Inflammatory macrophage treated with lipopolysaccharide for 4 hours (primary cell): ENCODE measurements at regions not wholly inside any gene's neighbourhood (a gene's known extent, or its start where the extent isn't known, plus 50 kb on each side); places are given as distances from the start of the nearest gene placed in this dataset.

Source experiments
- DNase-seq: peaks from one replicate; pipeline ENCODE4 v3.0.0-alpha.2; 2020

DNA sequence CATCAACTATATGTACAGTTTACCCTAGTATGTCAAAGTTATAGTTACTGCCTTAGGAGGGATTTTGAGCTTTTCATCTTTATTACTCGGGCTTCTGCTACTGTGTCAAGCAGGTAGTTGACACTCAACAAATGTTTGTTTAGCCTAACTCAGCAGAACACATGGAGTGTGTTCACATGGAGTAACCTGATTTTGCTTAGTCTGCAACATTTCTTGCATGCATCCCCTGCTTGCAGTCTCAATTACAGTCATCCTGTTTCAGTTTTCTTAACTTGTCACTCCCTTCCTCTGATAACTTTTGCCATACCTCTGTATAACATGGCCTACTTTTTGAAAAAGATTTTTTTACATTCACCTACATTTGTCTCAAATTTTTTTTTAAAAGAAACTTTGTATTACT is 135.5 kb downstream of the NMUR2 start:
- no peak for DNase-seq

DNA sequence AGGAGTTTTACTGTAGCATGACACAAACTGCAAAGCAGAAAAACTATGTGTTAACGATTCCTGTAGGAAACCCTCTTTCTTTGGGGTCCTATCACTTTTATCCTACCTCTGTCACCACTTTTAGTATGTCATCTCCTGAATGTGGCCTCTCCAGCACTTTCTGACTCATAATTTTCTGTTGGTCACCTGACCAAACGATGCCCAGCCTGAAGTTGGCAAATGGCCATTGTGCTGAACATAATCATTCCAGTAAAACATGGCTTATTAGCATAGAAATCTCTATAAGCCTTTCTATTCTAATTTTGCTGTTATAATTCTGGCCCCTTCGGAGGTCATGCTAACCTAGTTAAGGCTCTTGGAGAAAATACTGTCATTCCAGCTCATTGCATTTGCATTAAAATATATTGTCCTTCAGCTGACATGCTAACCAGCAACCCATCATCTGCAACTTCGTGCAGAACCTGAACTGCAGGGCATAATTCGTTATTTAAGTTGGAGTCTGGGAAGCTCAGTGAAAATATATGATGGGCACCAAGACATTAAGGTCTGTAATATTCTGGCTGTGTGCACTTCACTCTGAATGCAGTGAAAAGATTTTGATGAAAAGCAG is 140.3 kb downstream of the NMUR2 start:
- DNase-seq, result no peak

DNA sequence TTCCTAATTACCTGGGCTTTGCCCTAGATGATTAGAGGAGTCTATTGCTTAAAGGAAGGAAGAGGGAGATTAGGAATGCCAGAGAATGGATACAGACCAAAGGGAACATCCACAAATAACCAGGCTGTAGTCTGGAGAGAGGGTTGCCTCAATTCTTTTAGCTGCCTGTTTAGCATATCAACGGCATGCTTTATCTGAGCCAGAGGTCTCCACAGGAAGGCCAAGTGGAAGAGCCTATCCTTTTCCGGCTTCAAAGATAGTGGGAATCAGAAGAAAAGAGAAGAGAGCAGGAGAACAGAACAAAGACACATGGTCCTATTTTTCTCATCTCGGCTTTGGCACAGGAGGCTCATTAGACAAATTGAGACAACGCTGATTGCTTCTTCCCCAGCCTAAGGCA is 142.4 kb downstream of the NMUR2 start:
- no peak for DNase-seq

DNA sequence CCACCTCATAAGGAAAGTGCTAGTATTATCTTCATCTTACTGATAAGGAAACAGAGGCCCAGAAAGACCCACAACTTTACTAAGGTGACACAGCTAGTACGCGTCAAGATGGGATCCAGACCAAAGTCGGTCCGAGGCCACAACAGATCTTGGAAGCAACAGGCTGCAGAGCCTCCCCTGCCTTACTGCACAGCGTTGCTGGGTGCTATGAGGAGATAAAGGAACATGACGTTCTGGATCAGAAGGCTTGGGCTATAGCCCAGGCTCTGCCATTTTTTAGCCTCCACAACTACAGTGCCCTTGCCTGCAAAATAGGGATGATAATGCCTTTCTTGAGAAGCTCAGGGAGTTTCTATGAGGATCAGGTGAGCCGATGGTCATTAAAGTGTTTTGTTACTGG is 144.1 kb downstream of the NMUR2 start:
- DNase-seq, result no peak

DNA sequence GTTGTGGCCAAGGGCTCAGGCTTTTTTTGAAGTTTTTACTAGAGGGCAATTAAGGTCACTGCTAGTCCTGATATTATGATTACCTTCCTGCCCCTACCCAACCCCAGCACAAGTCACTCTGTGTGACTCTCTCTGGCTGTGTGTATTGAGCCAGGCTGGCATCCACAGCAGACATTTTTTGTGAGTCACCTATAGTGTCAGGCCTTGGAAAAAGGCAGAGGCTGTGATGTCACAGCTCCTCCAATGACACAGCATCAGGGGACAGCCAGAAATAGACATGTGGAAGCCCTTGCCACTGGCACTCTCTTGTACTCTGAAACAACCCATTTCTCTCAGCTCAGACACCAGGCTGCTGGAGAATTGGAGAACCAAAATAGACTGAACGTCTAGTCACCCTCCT is 145.4 kb downstream of the NMUR2 start:
- DNase-seq, result no peak

DNA sequence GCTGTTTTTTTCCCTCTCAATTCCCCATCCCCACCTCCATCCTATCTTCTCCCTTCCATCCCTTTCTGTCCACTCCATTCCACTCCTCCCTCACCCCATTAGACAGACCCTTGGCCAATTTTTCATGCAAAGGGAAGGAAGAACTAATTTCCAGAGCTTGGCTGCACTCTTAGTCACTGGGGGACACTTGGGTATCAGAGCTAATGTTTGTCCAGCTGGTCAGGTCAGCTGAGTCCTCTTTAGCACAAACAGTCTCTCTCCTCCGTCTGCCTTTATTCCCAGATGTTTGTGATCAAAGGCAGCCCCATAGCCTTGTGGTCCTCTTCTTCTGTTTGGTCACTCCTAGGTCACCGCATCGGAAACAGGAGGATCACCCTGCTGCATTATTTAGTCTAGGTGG is 148.5 kb downstream of the NMUR2 start:
- no peak for DNase-seq

DNA sequence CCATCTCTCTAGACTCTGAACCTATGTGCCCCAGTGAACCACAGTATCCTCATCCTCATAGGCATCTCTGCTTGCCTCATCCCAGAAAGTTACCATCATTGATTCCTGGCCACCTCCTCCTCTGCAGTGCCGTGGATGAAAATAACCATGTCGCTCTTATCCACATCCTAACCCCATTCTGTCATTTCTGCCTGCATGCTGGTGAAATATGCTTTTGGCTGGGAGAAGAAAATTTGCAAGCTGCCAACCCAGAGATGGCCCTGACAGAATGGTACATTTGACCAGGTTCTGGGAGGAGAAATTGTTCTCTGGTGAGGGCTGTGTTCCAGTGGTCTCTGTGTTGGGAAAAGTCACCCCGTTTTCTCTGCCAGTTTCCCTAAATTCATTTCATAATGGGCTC is 149.7 kb downstream of the NMUR2 start:
- no peak for DNase-seq

DNA sequence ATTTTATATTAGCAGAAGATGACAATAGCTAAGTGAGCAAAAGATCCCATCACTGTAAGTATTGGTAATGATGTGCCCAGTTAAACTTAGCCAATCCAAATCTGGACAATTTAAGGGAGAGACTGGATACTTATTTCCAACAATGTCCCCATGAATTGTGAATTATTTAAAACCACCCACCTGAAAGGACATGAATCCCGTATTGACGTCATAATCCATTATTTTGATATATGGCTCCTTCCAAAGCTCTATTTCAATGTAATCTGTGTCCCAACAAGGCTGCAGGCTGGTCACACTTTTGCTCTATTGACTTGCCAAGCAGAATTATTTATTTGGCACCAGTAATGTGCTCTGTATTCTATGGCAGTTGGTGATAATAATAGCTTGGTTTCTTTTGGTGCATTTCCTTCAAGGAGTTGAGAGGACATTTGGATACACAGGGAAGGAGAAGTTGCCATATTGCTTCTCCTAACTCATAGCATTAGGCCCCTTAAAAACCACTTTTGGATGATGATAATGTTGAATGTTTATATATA is 157.2 kb downstream of the NMUR2 start:
- DNase-seq, result no peak

DNA sequence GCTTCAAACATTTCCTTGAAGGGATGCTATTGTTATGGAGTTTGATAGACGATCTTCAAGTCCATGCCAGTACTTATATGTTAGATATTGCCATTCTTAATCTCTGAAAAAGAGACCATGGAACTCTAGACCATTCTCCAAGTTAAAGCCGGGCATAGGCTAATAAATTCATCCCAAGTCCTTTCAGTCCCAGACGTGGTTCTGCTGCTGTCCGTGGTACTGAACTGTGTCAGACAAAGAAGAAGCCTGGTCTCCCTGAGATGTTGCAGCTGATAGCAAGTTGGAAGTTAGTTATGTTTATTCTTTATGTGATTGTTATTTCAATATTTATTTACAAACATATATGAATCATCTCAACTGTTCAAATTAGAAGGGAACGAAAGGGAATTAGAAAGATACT is 158.7 kb downstream of the NMUR2 start:
- no peak for DNase-seq

DNA sequence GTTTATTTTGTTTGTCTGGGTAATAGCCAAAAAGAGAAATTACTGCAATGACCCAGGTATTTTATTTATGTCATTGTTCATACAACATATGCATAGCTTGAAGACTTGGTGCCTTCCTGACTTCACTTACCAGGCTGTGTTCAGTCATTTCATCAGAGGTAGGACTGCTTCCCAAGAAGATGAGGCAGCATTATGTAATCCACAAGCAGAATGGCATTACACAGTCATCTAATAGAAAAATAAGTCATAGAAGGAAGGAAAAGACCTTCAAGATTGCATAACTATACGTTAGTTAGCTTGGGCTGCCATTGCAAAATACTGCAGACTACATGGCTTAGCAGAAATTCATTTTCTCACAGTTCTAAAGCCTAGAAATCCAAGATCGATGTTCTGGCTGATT is 167.5 kb downstream of the NMUR2 start:
- DNase-seq, result peak; percentile 36

DNA sequence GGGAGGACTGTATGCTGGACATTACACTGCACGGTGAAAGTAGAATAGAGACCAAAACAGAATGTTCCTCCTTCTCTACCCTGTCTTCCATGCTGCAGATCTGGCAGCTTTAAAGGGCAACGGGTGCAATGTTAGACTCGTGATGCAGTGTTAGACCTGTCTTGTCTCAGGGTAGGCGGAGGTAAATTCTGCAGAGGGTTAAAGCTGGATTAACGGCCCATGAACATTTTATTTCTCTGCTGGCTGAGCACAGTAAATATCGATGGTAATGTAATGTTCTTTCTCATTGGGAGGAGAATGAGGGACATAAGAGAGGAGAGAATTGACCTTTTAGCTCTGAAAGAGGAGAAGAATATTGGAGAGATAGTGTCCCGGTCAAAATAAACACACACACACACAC is 178.9 kb downstream of the NMUR2 start:
- no peak for DNase-seq

DNA sequence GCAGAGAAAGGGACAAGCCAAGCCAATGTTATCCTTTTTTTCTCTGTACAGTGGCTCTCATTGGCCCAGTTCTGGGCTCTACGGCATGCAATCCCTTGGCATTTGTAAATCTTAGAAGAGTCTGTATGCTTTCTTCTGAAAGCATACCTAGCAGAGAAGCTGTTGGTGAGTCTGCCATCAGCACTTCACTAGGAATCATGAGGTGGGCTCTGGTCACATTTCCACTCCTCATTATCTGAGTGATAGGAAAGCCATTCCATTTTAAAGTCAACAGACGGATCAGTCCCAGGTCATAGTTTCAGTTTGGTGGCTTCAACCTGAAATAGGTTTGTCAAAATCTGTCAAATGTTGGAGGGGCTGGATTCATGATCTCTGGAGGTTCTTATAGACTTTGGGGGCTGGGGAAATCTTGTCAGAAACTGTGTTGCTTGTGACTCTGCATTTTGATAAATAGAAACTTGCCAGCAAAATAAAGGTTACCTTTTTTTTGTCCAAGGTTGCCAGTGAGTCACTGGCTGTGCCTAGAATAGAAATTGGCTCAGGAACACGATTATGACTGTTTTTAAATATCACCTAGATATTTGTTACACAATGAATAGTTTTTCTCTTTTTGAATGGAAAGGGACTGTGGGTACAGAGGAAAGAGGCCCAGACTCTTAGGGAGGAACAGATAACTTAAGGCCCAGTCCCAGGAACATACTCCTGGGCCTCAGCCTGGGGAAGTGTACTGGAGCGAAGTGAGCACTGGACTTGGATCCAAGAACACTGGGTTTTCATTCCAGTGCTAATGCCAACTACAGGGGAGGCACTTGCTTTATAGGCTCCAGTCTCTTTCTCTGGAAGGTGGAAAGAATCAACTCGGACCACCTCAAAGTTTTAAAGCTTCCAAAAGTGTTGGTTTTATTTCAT is 183.1 kb downstream of the NMUR2 start:
- no peak for DNase-seq

DNA sequence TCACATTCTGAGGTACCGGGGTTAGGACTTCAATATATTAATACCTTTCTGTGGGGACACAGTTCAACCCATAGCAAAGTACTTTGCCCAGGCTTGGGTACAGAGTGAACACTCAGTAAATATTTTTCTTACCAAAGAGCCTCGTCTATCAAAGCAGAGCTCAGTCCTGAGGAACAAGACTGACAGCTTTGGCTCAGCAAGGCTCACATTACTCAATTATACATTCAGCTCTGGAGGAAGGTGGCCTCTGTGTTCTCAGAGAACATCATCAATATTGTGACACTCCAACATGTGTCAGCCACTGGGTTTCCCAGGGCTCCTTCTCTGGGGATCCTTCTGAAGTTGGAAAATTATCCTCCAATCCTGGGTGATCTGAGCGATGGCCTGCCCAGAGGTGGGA is 186.4 kb downstream of the NMUR2 start:
- no peak for DNase-seq

DNA sequence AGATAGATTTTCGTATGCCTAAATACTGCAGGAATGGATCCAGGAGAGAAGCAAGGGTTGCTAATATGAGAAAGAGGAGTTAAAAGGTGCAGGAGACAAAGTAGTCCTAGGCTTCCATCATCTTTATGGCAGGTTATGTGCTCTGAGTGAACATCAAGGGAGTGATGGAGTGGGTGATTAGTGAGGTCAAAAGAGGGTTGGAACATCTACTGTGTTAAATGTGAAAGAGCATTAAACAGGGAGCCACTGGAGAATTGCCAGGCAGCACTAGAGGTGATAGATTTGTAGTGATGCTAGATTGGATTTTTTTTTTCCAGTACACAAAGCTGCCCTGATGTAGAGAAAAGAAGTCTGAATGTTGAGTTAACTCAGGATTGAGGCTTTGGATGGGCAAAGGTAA is 199.3 kb downstream of the NMUR2 start:
- no peak for DNase-seq

DNA sequence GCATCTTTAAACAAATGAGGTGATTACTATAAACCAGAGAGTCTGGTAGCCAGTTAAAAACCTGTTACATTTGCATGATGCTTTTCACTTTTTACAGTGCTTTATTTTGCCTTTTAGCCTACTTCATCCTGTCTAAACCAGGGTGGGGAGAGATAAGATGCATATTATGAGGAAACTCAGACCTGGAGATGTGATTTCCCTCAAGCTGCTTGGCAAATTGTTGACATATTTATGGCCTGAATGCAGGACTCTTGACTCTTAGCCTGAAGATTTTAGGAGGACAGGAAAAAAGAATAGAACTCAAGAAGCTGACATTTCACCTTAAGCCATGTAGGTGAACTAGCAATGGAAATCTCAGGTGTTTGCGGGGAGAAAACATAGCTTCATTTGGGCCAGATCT is 202.8 kb downstream of the NMUR2 start:
- no peak for DNase-seq

DNA sequence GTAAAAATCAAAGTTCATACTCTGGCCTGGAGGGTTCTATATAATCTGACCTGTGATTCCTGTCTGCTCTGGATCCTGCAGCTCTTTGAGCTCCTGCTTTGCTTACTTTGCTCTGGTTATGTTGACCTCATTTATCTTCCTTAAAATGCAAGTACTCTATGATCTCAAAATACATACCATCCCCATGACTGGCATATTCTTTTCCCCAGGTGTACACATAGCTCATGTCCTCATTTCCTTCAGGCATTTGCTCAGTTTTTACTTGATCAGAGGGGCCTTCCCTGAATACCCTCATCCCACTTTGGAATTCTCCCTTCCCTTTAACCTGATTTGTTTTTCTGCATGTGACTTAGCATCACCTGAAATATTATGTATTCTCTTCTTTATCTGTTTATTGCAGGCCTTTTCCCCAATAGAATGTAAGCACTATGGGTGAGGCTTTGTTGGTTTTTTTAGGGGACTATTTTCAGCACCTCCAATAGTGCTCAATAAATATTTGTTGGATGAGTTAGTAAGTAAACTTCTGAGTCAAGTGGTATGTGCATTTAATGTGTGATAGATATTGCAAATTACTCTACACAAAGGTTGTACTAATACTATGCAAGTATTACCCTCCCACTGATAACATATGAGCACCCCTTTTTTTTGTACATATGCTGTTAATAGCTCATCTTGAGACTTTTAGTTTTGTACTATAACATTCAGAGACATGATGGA is 211.5 kb downstream of the NMUR2 start:
- DNase-seq, result no peak

DNA sequence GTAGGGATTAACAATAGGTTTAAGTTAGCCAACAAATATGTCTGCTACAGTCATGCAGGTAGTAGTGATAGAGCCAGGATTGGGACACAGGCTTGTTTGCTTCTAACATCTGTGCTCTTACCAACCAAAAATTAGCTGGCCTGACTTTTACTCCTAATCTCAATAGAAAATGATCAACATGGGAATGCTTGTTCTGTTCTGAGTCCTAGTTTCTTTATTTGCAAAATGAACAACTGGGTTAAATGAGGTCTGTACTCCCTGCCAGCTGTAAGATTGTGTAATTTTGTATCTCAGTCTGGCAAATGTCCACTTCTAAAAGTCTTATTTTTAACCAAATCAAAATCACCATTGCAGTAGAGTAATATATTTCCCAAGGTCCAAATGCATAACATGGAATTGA is 216.8 kb downstream of the NMUR2 start:
- no peak for DNase-seq

DNA sequence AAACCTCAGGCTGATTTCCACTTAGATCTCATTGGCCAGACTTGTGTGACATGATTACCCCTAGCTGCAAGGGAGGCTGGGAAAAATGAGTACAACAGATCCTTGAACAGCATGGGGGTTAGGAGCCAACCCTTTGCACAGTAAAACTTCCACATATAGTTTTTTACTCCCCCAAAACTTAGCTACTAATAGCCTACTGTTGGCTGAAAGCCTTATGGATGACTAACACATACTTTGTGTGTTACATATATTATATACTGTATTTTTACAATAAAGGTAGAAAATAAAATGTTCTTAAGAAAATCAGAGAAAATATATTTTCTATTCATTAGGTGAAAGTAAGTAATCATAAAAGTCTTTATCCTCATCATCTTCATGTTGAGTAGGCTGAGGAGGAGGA is 217.4 kb downstream of the NMUR2 start:
- no peak for DNase-seq

DNA sequence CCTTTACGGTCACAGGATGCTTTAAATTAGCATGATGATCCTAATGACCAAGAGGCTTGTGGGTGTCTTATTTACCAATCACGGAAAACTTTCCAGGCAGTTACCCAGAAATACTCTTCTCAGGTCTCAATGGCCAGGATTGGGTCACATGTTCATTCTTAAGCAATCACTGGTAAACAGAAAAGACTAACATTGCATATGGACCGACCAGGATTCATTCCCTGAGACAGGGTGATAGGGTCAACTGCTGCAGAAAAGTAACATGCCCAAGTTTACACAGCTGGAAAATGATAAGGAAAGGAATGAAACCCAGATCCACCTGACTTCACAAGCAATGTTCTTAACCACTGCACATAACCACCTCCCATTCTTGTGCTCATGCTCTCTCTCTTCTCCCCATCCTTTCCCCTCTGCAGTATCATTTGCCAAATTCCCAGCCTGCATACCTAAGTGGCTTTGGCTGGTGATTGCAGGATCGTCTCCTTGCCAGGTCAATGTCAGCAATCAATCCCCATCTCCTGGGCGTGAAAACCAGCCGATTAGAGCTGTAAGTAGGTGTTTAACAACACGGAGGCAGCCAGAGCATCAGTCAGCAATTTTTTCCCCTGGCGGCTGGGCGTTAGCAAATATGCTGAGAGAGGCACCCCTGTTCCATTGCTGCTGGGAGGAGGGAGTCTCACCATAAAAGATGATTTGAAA is 219.4 kb downstream of the NMUR2 start:
- no peak for DNase-seq

DNA sequence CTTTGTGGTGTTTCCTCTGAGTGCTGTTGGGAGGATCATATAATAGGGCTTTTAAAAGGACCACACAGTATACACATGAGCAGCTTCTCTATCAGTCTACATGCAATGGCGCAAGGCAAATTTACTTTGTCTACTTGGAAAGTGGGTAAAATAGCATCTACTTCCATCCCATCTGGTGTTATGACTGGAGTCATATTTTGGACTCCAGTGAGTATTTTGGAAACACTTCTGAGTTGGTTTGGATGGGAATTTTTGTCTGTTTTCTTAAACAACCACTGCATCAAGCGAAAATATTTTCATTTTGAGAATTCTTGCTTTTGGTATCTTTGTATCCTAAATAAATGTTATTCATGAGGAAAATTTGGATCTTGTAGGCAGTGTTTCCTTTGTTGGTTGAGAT is 220.8 kb downstream of the NMUR2 start:
- DNase-seq, result no peak

DNA sequence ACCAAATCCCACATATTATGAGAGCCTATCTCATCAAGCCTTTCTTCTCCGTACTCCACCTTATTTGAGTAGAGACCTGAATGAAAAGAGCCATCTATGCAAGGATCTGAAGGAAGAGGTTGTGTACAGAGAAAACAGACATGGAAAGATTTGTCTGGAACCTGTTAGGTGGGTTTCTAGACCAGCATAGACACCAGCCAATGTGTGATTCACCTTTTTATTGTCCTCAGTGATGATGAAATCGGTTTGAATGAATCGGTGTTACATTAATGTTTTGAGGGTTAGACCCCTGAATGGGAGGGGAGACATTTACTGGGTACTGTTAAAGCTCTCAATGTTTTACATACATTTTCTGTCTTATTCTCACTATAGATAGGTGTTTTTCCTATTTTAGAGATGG is 223.6 kb downstream of the NMUR2 start:
- DNase-seq, result no peak

DNA sequence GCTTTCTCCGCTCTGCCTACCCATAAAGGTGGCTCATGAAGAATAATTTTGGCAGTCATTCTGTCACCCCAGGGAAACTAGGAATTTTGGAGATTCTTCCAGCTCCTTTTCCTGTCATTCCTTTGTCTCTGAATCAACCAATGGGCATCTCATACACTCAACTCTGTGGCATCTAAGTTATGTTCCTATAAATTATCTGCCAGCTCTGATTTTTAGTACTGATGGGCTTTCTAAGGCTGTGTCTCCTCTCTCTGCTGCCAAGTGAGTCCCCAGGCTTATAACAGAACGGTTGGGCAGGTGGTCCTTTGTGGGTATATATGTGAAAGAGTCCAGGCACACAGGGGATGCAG is 226.8 kb downstream of the NMUR2 start:
- no peak for DNase-seq

DNA sequence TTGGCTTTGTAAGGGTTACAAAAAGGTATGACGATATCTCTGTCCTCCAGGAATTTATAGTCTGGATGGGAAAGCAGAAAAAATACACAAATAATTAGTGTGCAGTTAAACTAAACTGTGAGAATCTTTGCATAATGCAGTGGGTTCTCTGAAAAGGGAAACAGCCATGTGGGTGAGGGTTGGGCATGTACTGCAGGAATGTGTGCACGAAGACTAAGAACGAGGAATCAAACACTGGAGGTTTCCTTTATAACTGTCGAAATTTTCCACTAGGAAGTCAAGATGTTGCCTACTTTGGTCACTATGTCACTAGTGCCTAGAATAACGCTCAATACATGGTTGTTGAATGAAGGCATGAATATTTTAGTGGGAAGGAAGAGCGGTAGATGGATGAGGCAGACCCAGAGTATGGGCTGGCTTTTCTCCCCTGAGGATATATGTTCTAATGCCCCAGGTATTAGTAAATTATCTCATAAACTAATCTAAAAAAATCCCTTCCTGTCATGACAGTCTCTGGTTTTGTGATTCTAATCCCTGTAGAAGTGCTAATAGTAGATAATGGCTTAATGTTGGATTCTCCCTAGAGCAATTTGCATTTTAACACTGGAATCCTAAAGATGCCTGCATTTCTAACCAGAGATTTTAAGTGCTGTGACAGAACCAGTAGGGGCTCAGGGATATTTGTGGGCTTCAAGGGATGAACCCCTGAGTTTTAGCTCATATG is 227.3 kb downstream of the NMUR2 start:
- no peak for DNase-seq
